Spinal cord (tissue), 9 donors: ENCODE measurements at regions not wholly inside any gene's neighbourhood (a gene's known extent, or its start where the extent isn't known, plus 50 kb on each side); places are given as distances from the start of the nearest gene placed in this dataset.
"Not testable (repeated sequence)": the region's sequence is repeated elsewhere in the genome, so short reads cannot be mapped to it uniquely, and the experiment has no call there.

Experiments used
- DNase-seq, 6 donors: peaks; one replicate each; pipeline versions ENCODE4 v3.0.0 to v3.0.0-alpha.2; 2013 to 2015; ENCODE audit warnings: low spot score in 6 of 6, low read depth in 4 of 6
- H3K27ac ChIP-seq: one replicate; pipeline ENCODE4 v1.5.1; 2013; ENCODE audit warnings: low read depth, low read length, control low read depth
- H3K27me3 ChIP-seq: one replicate; pipeline ENCODE4 v1.6.1; 2013; ENCODE audit warnings: low read length; ENCODE audit not compliant: control insufficient read depth, insufficient read depth
- H3K36me3 ChIP-seq: one replicate; pipeline ENCODE4 v1.6.1; 2013; ENCODE audit warnings: low read length; ENCODE audit not compliant: control insufficient read depth, insufficient read depth
- H3K4me1 ChIP-seq: one replicate; pipeline ENCODE4 v1.6.1; 2013; ENCODE audit warnings: low read length; ENCODE audit not compliant: control insufficient read depth, insufficient read depth
- H3K4me3 ChIP-seq: one replicate; pipeline ENCODE4 v1.5.1; 2013; ENCODE audit warnings: low read depth, low read length, control low read depth
- H3K9me3 ChIP-seq: one replicate; pipeline ENCODE4 v1.6.1; 2013; ENCODE audit warnings: low read length; ENCODE audit not compliant: control insufficient read depth, insufficient read depth
- WGBS: methylation state at CpG from one replicate; pipeline ENCODE4 v1.1.5; 2013; ENCODE audit warnings: missing lambda C conversion rate; ENCODE audit not compliant: insufficient coverage; 5-methylcytosine and 5-hydroxymethylcytosine counted together
- donor health status: healthy.

DNA sequence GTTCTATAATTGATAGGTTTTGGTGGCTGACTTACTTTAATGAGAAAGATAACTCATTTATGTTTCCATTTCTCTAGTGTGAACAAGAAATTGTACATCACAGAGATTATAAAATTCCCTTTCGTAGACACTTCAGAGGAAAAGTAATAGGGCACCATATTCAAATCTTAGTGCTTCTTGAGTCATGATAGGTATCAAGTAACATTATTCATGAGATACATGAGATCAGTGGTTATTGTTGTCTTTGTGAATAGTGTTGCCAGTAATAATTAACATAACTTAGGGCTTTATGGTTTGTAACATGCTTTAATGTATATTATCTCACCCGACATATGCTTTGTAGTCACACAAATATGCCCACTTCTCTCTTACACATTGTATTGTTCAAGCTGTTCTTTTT is 73.7 kb upstream of the IL15 start:
- no peak for DNase-seq
- Histone ChIP-seq H3K4me1 (no peaks in the 10 kb centered on the region), H3K9me3 (no peaks in the 10 kb centered on the region), H3K36me3 (no peaks in the 10 kb centered on the region), H3K27me3 (no peaks in the 10 kb centered on the region), H3K4me3 (no peak overlapping the region), H3K27ac (no peak overlapping the region)
- WGBS: no CpG with 5 or more reads among the region's 2 CpGs

DNA sequence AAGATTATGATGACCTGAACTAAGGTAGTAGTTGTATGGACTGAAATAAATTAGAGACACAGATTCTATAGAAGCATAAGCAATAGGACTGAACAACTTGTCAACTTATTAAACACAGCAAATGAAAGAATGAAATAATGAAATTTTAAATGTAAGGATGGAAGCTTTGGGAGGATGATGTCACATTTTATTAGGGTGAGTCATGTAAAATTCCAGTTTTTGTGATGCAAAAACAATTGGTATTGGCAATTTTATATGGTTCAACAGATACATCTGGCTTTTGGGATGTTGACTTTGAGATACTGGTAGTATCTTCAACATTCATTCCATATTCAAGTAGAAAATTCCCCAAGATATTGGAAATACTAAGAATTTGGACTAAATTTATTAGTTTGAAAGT is 72.7 kb upstream of the IL15 start:
- H3K36me3 ChIP-seq: no peaks in the 10 kb centered on the region
- no peak overlapping the region for H3K4me3 ChIP-seq
- H3K4me1 ChIP-seq: no peaks in the 10 kb centered on the region
- H3K9me3 ChIP-seq: no peaks in the 10 kb centered on the region
- no peaks in the 10 kb centered on the region for H3K27me3 ChIP-seq
- H3K27ac ChIP-seq: no peak overlapping the region
- DNase-seq: no peak

DNA sequence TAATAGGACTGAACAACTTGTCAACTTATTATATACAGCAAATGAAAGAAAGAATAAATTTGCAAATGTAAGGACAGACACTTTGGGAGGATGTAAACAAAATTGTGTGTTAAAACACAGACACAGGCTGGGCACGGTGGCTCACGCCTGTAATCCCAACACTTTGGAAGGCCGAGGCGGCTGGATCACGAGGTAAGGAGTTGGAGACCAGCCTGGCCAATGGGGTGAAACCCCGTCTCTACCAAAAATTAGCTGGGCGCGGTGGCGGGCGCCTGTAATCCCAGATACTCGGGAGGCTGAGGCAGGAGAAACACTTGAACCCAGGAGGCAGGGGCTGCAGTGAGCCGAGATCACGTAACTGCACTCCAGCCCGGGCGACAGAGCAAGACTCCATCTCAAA is 71.4 kb upstream of the IL15 start:
- H3K4me1 ChIP-seq, H3K36me3 ChIP-seq, H3K27ac ChIP-seq, H3K4me3 ChIP-seq, H3K9me3 ChIP-seq, H3K27me3 ChIP-seq, DNase-seq: not testable (repeated sequence)
- 93% methylated on average over 11 of the region's 15 CpGs for WGBS

DNA sequence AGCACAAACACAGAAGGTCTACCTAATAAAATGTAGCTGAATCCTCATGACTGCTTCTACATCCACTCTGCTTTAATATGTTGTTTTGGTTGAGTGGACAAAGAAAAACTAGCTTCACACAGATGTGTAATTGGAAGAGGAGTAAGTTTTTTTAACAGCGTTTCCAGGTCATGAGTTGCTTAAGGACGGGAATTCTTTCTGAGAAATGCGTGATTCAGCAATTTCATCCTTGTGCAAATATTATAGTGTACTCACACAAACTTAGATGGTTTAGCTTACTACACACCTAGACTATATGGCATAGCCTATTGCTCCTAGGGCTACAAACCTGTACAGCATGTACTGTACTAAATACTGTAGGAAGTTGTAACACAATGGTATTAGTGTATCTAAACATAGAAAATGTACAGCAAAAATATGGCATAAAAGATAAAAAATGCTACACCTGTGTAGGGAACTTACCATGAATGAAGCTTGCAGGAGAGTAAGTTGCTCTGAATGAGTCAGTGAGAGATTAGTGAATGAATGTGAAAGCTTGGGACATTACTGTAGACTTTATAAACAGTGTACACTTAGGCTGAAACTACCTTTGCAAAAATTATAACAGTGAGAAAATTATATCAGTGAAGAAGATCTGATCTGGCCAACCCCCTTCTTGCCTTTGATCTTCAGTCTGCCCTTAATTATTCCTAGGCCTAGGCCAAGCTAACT is 70.8 kb upstream of the IL15 start:
- no peaks in the 10 kb centered on the region for H3K4me1 ChIP-seq
- H3K27ac ChIP-seq: no peak overlapping the region
- no peaks in the 10 kb centered on the region for H3K27me3 ChIP-seq
- no peak for DNase-seq
- H3K36me3 ChIP-seq: no peaks in the 10 kb centered on the region
- no CpG with 5 or more reads among the region's 3 CpGs for WGBS
- H3K4me3 ChIP-seq: no peak overlapping the region
- H3K9me3 ChIP-seq: no peaks in the 10 kb centered on the region

DNA sequence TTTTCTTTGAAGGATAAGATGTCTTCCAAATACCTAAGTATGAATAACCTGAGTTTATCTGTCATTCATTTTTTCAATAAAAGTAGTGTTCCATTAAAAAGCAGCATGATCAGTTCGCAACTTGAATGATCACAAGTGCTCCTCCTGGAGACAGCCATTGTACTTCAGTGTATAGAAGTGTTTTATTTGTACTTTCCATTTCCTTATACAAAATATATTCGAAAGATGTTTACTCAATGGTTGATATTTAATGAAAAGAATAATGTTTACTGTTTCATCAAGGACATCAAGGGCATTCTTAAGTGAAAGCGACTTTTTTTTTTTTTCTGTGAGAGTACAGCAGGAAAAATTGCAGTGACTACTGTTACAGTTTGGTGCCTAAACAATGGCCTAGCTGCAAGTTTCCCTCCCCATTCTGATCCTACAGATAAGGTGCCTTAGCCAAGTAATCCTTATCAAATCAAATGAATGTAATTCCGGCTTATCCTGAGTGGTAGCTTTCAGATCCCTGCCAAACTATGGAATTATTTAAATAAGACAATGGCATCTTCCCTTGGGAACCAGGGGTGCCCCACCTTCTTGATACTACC is 69.0 kb upstream of the IL15 start:
- no peaks in the 10 kb centered on the region for H3K9me3 ChIP-seq
- H3K4me1 ChIP-seq: no peaks in the 10 kb centered on the region
- no peaks in the 10 kb centered on the region for H3K27me3 ChIP-seq
- no CpG with 5 or more reads among the region's 4 CpGs for WGBS
- H3K4me3 ChIP-seq: no peak overlapping the region
- no peak for DNase-seq
- H3K36me3 ChIP-seq: no peaks in the 10 kb centered on the region
- H3K27ac ChIP-seq: no peak overlapping the region

DNA sequence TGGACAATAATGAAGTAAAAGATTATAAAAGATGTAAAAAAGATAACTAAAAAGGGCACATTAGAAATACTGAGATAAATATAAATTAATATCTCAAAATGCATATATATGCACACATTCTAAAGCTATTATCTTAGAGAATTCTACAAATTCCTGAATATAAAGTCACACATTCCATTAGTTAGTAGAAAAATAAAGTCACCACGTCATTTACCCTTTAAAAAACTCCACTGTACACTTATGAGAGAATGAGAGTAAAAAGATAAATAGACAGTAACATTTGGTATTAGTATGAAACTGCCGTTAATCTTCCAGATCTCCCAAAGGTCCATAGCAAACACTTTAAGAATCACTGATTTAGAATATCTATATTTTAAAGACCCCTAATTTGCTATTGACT is 67.2 kb upstream of the IL15 start:
- WGBS: no CpG with 5 or more reads among the region's 2 CpGs
- Histone ChIP-seq H3K4me1 (no peaks in the 10 kb centered on the region), H3K4me3 (no peak overlapping the region), H3K36me3 (no peaks in the 10 kb centered on the region), H3K27ac (no peak overlapping the region), H3K27me3 (no peaks in the 10 kb centered on the region), H3K9me3 (no peaks in the 10 kb centered on the region)
- DNase-seq: no peak

DNA sequence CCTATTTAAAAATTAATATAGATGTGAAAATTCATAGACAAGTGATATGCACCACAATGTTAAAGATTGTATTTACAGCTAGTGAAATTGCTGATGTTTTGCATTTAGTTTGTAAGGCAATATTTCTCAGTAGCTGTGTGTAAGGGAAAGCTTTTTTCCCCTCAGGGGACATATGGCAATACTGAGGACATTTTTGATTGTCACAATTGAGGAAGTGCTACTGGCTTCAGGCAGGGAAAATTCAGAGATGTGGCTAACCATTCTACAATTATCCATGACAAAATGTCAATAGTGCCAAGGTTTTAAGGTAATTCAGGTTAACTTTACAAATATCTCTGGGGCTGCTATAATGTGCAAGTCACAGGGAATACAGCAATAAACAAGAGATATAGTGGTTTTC is 66.1 kb upstream of the IL15 start:
- Histone ChIP-seq H3K36me3 (no peaks in the 10 kb centered on the region), H3K27ac (no peak overlapping the region), H3K9me3 (no peaks in the 10 kb centered on the region), H3K4me3 (no peak overlapping the region), H3K27me3 (no peaks in the 10 kb centered on the region), H3K4me1 (no peaks in the 10 kb centered on the region)
- DNase-seq: no peak

DNA sequence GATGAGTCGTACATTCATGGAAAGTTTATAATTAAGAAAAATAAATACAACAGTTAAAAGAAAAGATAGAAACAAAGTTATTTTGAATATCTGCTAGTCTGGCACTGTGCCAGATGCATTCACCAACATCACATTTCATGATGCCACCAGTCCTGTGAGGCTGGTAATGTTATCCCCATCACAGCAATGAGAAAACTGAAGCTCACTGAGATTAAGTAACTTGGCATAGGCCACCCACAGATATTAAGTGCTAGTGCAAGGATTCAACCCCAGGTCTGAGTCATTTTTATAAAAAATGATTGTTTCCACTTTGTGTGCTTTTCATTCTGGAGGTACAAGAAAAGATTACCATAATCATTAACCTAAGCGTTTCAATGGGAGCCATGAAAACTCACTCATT is 65.0 kb upstream of the IL15 start:
- no CpG with 5 or more reads among the region's 2 CpGs for WGBS
- H3K27me3 ChIP-seq: no peaks in the 10 kb centered on the region
- H3K9me3 ChIP-seq: no peaks in the 10 kb centered on the region
- no peaks in the 10 kb centered on the region for H3K36me3 ChIP-seq
- H3K4me3 ChIP-seq: no peak overlapping the region
- DNase-seq: no peak
- no peaks in the 10 kb centered on the region for H3K4me1 ChIP-seq
- H3K27ac ChIP-seq: no peak overlapping the region

DNA sequence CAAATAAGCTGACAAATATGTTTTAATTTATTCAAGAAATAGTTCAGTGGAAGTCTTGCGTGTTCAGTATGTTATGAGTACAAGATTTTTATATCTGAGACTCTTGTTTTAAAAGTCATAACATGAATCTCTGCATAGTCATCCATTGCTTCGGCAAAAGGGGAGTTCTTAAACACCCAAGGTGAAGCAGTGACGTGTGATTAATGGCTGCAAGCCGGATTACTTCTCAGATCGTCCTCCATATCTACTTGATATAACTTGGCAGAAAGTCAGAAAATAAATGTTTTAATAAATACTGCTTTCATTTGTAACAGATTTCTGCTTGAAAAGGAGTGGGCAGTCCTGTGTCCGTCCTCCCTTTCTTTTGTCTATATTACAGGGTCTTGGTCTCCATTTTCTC is 64.6 kb upstream of the IL15 start:
- no peak for DNase-seq
- WGBS: no CpG with 5 or more reads among the region's 6 CpGs
- Histone ChIP-seq H3K9me3 (no peaks in the 10 kb centered on the region), H3K4me1 (no peaks in the 10 kb centered on the region), H3K27me3 (no peaks in the 10 kb centered on the region), H3K4me3 (no peak overlapping the region), H3K36me3 (no peaks in the 10 kb centered on the region), H3K27ac (no peak overlapping the region)

DNA sequence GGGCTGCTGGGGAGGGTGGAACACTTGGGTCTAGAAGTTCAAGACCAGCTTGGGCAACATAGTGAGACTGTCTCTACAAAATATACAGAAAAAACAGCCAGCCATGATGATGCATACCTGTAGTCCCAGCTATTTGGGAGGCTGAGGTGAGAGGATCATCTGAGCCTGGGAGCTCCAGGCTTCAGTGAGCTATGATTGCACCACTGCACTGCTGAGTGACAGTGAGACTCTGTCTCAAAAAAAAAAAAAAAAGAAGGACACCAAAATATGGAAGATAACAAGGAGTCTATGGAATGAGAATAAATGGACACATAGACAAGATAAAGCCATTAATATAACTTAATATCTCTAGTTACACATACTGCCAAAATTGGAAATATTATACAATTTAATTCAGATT is 62.7 kb upstream of the IL15 start:
- no peaks in the 10 kb centered on the region for H3K36me3 ChIP-seq
- no peaks in the 10 kb centered on the region for H3K27me3 ChIP-seq
- H3K4me3 ChIP-seq: no peak overlapping the region
- H3K27ac ChIP-seq: no peak overlapping the region
- H3K9me3 ChIP-seq: no peaks in the 10 kb centered on the region
- no peaks in the 10 kb centered on the region for H3K4me1 ChIP-seq
- DNase-seq: no peak
